NCI-H748 (cell line): ENCODE measurements at regions not wholly inside any gene's neighbourhood (a gene's known extent, or its start where the extent isn't known, plus 50 kb on each side); places are given as distances from the start of the nearest gene placed in this dataset.
A peak's percentile ranks its signal among the peaks of the same experiment; 100 is the strongest.
"Not testable (repeated sequence)": the region's sequence is repeated elsewhere in the genome, so short reads cannot be mapped to it uniquely, and the experiment has no call there.

Source experiments
- DNase-seq: peaks from one replicate; lab custom pipeline; 2025; ENCODE audit not compliant: unreplicated experiment; lab: John Stamatoyannopoulos, UW

- no peak for DNase-seq
These were observed 448.0 kb downstream of the KCNT2 start for GRCh38 chr1:196160066-196160795.

GRCh38 chr1:196155586-196155985 lies 452.7 kb downstream of the KCNT2 start:
- no peak for DNase-seq

GRCh38 chr1:196152975-196153374 lies 455.3 kb downstream of the KCNT2 start:
- DNase-seq: no peak

- no peak for DNase-seq
These were observed 456.2 kb downstream of the KCNT2 start for GRCh38 chr1:196152086-196152485.

- DNase-seq: peak; percentile 29
These were observed 459.8 kb downstream of the KCNT2 start for GRCh38 chr1:196148367-196148970.

GRCh38 chr1:196147530-196147929 lies 460.7 kb downstream of the KCNT2 start:
- no peak for DNase-seq

GRCh38 chr1:196145151-196145550 lies 463.1 kb downstream of the KCNT2 start:
- not testable (repeated sequence) for DNase-seq

- DNase-seq: no peak
These were observed 463.7 kb downstream of the KCNT2 start for GRCh38 chr1:196144588-196144987.

GRCh38 chr1:196143602-196144342 lies 464.5 kb downstream of the KCNT2 start:
- peak; percentile 4 for DNase-seq

GRCh38 chr1:196142111-196142640 lies 466.1 kb downstream of the KCNT2 start:
- DNase-seq: peak; percentile 36

- no peak for DNase-seq
These were observed 471.8 kb downstream of the KCNT2 start for GRCh38 chr1:196136396-196136795.

- DNase-seq: no peak
These were observed 476.5 kb downstream of the KCNT2 start for GRCh38 chr1:196131691-196132090.

- no peak for DNase-seq
These were observed 479.4 kb downstream of the KCNT2 start for GRCh38 chr1:196128835-196129234.

GRCh38 chr1:196121181-196121580 lies 487.1 kb downstream of the KCNT2 start:
- peak; percentile 27 for DNase-seq

- DNase-seq: no peak
These were observed 492.6 kb downstream of the KCNT2 start for GRCh38 chr1:196115646-196116045.

GRCh38 chr1:196114193-196114592 lies 494.0 kb downstream of the KCNT2 start:
- no peak for DNase-seq

- not testable (repeated sequence) for DNase-seq
These were observed 499.2 kb downstream of the KCNT2 start for GRCh38 chr1:196108990-196109389.

GRCh38 chr1:196105901-196106300 lies 502.3 kb downstream of the KCNT2 start:
- DNase-seq: no peak

- DNase-seq: no peak
These were observed 505.4 kb downstream of the KCNT2 start for GRCh38 chr1:196102826-196103225.

GRCh38 chr1:196098000-196098399 lies 510.2 kb downstream of the KCNT2 start:
- peak; percentile 5 for DNase-seq

- DNase-seq: no peak
These were observed 513.4 kb downstream of the KCNT2 start for GRCh38 chr1:196094821-196095220.
